Activated CD4-positive, alpha-beta T cell treated with anti-CD3 and anti-CD28 coated beads for 36 hours (primary cell): ENCODE measurements at regions not wholly inside any gene's neighbourhood (a gene's known extent, or its start where the extent isn't known, plus 50 kb on each side); places are given as distances from the start of the nearest gene placed in this dataset.
"Not testable (repeated sequence)": the region's sequence is repeated elsewhere in the genome, so short reads cannot be mapped to it uniquely, and the experiment has no call there.

Experiments
- ATAC-seq: fragments of 200-7000 bp; cut with Tn5 transposase; one replicate; pipeline ENCODE4 v1.10.0; 2021; ENCODE audit warnings: mild to moderate bottlenecking, moderate library complexity
- CTCF ChIA-PET: fragments of 350-600 bp; sonication (Branson Sonifier 250); formaldehyde crosslinking; loops from one replicate; lab custom pipeline; 2021; ENCODE audit warnings: antibody characterized with exemption; lab: Charles Lee
- POLR2A ChIA-PET: fragments of 350-600 bp; sonication (Branson Sonifier 250); formaldehyde crosslinking; loops from one replicate; lab custom pipeline; 2021; ENCODE audit warnings: antibody characterized with exemption, inconsistent platforms; lab: Charles Lee
- DNase-seq: peaks from one replicate; pipeline ENCODE4 v3.0.0-alpha.2; 2020
- H3K27ac Mint-ChIP-seq: one replicate; pipeline ENCODE4 v1.8.0; 2021; ENCODE audit warnings: mixed read lengths
- H3K27me3 Mint-ChIP-seq: one replicate; pipeline ENCODE4 v1.8.0; 2021; ENCODE audit warnings: mixed read lengths
- H3K36me3 Mint-ChIP-seq: one replicate; pipeline ENCODE4 v1.8.0; 2021; ENCODE audit warnings: low read depth, mixed read lengths
- H3K4me1 Mint-ChIP-seq: one replicate; pipeline ENCODE4 v1.8.0; 2021; ENCODE audit warnings: mixed read lengths
- H3K4me3 Mint-ChIP-seq: one replicate; pipeline ENCODE4 v1.8.0; 2021; ENCODE audit warnings: mild to moderate bottlenecking, moderate library complexity, mixed read lengths
- H3K9me3 Mint-ChIP-seq: one replicate; pipeline ENCODE4 v1.8.0; 2021; ENCODE audit warnings: low read depth, mixed read lengths
- intact Hi-C, 2 experiments: fragments of 100-400 bp; cut with DNase I in 1 of 2; cut with micrococcal nuclease in 1 of 2; formaldehyde crosslinking; loops; one replicate each; pipeline versions ENCODE4 v1.14.2 to v1.15.1; 2022 to 2024; cut with DNase I, micrococcal nuclease

- no peak overlapping the region for H3K27ac Mint-ChIP-seq
- no peak for DNase-seq
- no peak for ATAC-seq
- CTCF ChIA-PET: no interaction called here
- intact Hi-C loops: no loop called here
- H3K4me3 Mint-ChIP-seq: no peak overlapping the region
- H3K27me3 Mint-ChIP-seq: peaks cover 10% of the 10 kb centered on the region
- no peaks in the 10 kb centered on the region for H3K36me3 Mint-ChIP-seq
- no peaks in the 10 kb centered on the region for H3K4me1 Mint-ChIP-seq
- no peaks in the 10 kb centered on the region for H3K9me3 Mint-ChIP-seq
- POLR2A ChIA-PET: no interaction called here
Observed at GRCh38 chr7:25742316-25742715, 409.7 kb upstream of the NFE2L3 start.

GRCh38 chr7:25743670-25744451 lies 408.1 kb upstream of the NFE2L3 start:
- intact Hi-C loops, H3K36me3 Mint-ChIP-seq, H3K27ac Mint-ChIP-seq, H3K4me1 Mint-ChIP-seq, H3K9me3 Mint-ChIP-seq, H3K27me3 Mint-ChIP-seq, H3K4me3 Mint-ChIP-seq, ATAC-seq, DNase-seq, POLR2A ChIA-PET, CTCF ChIA-PET: not testable (repeated sequence)

GRCh38 chr7:25750744-25751508 lies 401.1 kb upstream of the NFE2L3 start:
- POLR2A ChIA-PET: no interaction called here
- Mint-ChIP-seq H3K4me3 (no peak overlapping the region), H3K36me3 (no peaks in the 10 kb centered on the region), H3K4me1 (no peaks in the 10 kb centered on the region), H3K27me3 (peaks cover 10% of the 10 kb centered on the region), H3K27ac (no peak overlapping the region), H3K9me3 (no peaks in the 10 kb centered on the region)
- DNase-seq (no peak), ATAC-seq (no peak)
- intact Hi-C loops: no loop called here
- CTCF ChIA-PET: no interaction called here

DNA sequence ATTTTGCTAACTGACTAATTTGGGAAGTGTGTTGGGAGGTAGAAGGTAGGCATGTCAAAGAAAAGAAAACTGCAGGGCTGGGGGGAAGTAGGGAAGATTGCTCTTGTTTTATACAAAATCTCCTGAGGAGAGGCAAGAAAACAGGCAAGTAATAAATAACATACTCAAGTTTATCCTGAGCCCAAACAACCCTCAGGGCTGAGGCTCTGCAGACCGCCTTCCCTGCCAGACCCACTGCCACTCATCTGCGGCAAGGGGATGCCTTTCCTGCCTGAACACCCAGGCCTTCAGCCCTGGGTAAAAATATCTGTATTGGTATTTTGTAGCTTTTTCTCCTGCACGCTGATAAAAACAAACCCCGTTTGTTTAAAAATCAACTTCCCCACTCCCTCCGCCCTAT lies 399.8 kb upstream of the NFE2L3 start:
- Mint-ChIP-seq H3K27me3 (peaks cover 12% of the 10 kb centered on the region), H3K9me3 (no peaks in the 10 kb centered on the region), H3K27ac (no peak overlapping the region), H3K4me1 (no peaks in the 10 kb centered on the region), H3K4me3 (no peak overlapping the region), H3K36me3 (no peaks in the 10 kb centered on the region)
- DNase-seq: no peak
- ChIA-PET POLR2A (no interaction called here), CTCF (no interaction called here)
- intact Hi-C loops: no loop called here
- ATAC-seq: no peak

- CTCF ChIA-PET: interaction anchor here (0.7 kb wide), 1 partner anchor 409 kb away, joined by 4 read pairs; no protein-coding TSS in a partner anchor
Observed at GRCh38 chr7:25752967-25753791, 398.8 kb upstream of the NFE2L3 start.

DNA sequence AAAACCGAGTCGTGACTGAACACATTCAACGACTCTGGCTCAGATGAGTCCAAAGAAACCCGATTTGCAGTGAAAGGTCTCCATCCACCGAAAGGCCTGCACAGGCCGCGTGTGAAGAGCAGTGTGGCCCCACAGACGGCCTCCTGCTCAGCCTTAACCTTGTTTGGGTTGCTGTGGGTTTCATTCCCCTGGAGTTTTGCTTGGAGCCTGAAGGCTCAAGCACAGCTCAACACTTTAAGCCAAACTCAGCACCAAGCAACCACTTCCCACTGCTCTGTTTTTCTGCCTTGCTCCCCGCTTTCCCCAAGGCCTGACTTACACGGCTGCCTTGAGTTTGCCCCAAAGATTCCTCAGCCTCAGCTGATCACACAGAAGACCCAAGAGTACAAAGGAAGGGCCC lies 398.2 kb upstream of the NFE2L3 start:
- Mint-ChIP-seq H3K36me3 (no peaks in the 10 kb centered on the region), H3K27me3 (peaks cover 12% of the 10 kb centered on the region), H3K4me3 (no peak overlapping the region), H3K9me3 (no peaks in the 10 kb centered on the region), H3K27ac (no peak overlapping the region), H3K4me1 (no peaks in the 10 kb centered on the region)
- ChIA-PET CTCF (interaction anchor here (0.7 kb wide), 1 partner anchor 408 kb away, joined by 4 read pairs; no protein-coding TSS in a partner anchor), POLR2A (no interaction called here)
- intact Hi-C loops: no loop called here
- DNase-seq: no peak
- ATAC-seq: no peak

More at GRCh38 chr7:25752967-25753791, 398.8 kb upstream of the NFE2L3 start:
- ATAC-seq (no peak), DNase-seq (no peak)
- Mint-ChIP-seq H3K9me3 (no peaks in the 10 kb centered on the region), H3K27ac (no peak overlapping the region), H3K4me3 (no peak overlapping the region), H3K27me3 (peaks cover 12% of the 10 kb centered on the region), H3K36me3 (no peaks in the 10 kb centered on the region), H3K4me1 (no peaks in the 10 kb centered on the region)
- POLR2A ChIA-PET: no interaction called here
- intact Hi-C loops: no loop called here

- Mint-ChIP-seq H3K4me1 (no peaks in the 10 kb centered on the region), H3K27ac (no peak overlapping the region), H3K36me3 (no peaks in the 10 kb centered on the region), H3K27me3 (peaks cover 14% of the 10 kb centered on the region), H3K9me3 (no peaks in the 10 kb centered on the region), H3K4me3 (no peak overlapping the region)
- intact Hi-C loops: no loop called here
- POLR2A ChIA-PET: no interaction called here
- DNase-seq: no peak
- CTCF ChIA-PET: interaction anchor here (0.7 kb wide), 1 partner anchor 407 kb away, joined by 4 read pairs; no protein-coding TSS in a partner anchor
- ATAC-seq: no peak
Observed at GRCh38 chr7:25754333-25754732, 397.7 kb upstream of the NFE2L3 start.

DNA sequence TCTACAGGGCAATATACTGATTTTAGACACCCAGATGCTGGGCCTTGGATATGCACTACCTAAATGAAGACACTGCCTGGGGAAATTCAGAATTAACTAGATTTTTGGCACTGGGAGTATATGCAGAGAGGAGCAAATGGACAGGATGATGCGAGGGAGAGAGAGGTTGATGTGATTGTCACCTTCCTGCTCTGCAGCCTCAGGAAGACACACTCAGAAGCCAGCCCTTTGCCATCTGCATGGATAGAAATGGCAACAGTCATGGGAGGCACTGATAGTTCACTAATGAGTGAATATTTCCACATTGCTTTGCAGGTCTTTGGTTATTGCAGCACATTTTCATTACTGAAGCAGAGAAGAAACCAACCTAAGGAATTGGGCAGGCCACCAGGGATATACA lies 397.2 kb upstream of the NFE2L3 start:
- Mint-ChIP-seq H3K9me3 (no peaks in the 10 kb centered on the region), H3K4me1 (no peaks in the 10 kb centered on the region), H3K4me3 (no peak overlapping the region), H3K27me3 (peaks cover 16% of the 10 kb centered on the region), H3K36me3 (no peaks in the 10 kb centered on the region), H3K27ac (no peak overlapping the region)
- DNase-seq (no peak), ATAC-seq (no peak)
- POLR2A ChIA-PET: no interaction called here
- CTCF ChIA-PET: no interaction called here
- intact Hi-C loops: no loop called here

- peaks cover 16% of the 10 kb centered on the region for H3K27me3 Mint-ChIP-seq
- no peak overlapping the region for H3K27ac Mint-ChIP-seq
- POLR2A ChIA-PET: no interaction called here
- no peaks in the 10 kb centered on the region for H3K36me3 Mint-ChIP-seq
- H3K4me1 Mint-ChIP-seq: no peaks in the 10 kb centered on the region
- H3K4me3 Mint-ChIP-seq: no peak overlapping the region
- CTCF ChIA-PET: no interaction called here
- ATAC-seq (no peak), DNase-seq (no peak)
- H3K9me3 Mint-ChIP-seq: no peaks in the 10 kb centered on the region
- intact Hi-C loops: no loop called here
Observed at GRCh38 chr7:25756601-25757000, 395.4 kb upstream of the NFE2L3 start.

GRCh38 chr7:25758559-25758958 lies 393.4 kb upstream of the NFE2L3 start:
- no peaks in the 10 kb centered on the region for H3K36me3 Mint-ChIP-seq
- no peak for ATAC-seq
- intact Hi-C loops: no loop called here
- no peak for DNase-seq
- no peaks in the 10 kb centered on the region for H3K4me1 Mint-ChIP-seq
- H3K27me3 Mint-ChIP-seq: peaks cover 20% of the 10 kb centered on the region
- ChIA-PET POLR2A (no interaction called here), CTCF (no interaction called here)
- H3K9me3 Mint-ChIP-seq: no peaks in the 10 kb centered on the region
- H3K27ac Mint-ChIP-seq: no peak overlapping the region
- H3K4me3 Mint-ChIP-seq: no peak overlapping the region

DNA sequence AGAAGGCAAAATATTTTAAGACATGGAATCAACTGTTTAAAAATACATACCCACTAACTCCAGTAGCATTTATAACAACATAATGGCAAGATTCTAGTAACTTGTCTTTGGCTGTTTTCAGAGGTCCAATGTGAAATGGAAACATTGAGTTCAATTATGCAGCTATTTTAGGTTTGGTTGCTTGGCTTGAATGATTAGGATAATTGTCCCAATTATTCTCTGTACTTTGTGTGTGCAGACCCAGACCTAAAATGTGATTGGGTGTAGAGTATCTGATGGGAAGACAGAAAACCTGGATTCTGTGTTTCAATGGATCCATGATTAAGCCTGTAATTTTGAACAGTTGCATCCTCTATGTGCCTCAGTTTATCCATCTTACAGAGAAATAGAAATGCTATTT lies 392.7 kb upstream of the NFE2L3 start:
- POLR2A ChIA-PET: no interaction called here
- H3K27ac Mint-ChIP-seq: no peak overlapping the region
- no peaks in the 10 kb centered on the region for H3K4me1 Mint-ChIP-seq
- CTCF ChIA-PET: no interaction called here
- intact Hi-C loops: no loop called here
- peaks cover 20% of the 10 kb centered on the region for H3K27me3 Mint-ChIP-seq
- DNase-seq (no peak), ATAC-seq (no peak)
- no peak overlapping the region for H3K4me3 Mint-ChIP-seq
- H3K36me3 Mint-ChIP-seq: no peaks in the 10 kb centered on the region
- no peaks in the 10 kb centered on the region for H3K9me3 Mint-ChIP-seq
